ENCODE measurements at regions not wholly inside any gene's neighbourhood (a gene's known extent, or its start where the extent isn't known, plus 50 kb on each side); places are given as distances from the start of the nearest gene placed in this dataset.
"Not testable (repeated sequence)": the region's sequence is repeated elsewhere in the genome, so short reads cannot be mapped to it uniquely, and the experiment has no call there.

- H3K27me3 ChIP-seq = no peaks in the 10 kb centered on the region
- 82 to 86% (median 83%) methylated on average over 5 of the region's 5 CpGs for WGBS, 3 donors
- no peak overlapping the region for H3K27ac ChIP-seq
- no peaks in the 10 kb centered on the region for H3K36me3 ChIP-seq
- no peak overlapping the region for H3K4me3 ChIP-seq
- no peak for DNase-seq
- intact Hi-C loops (cut with DNase I) = no loop called here
- TF ChIP-seq POLR2A (IDR thresholded peaks at IDR 0.05) (no peak), CTCF (IDR thresholded peaks at IDR 0.05) (no peak)
- H3K9me3 ChIP-seq = no peaks in the 10 kb centered on the region
- H3K4me1 ChIP-seq (ENCODE audit: insufficient read depth) = no peaks in the 10 kb centered on the region
Measured at GRCh38 chr7:45311597-45311996, 154.0 kb downstream of the RAMP3 start.

GRCh38 chr7:45315512-45315911 is 157.9 kb downstream of the RAMP3 start:
- H3K27ac ChIP-seq; H3K4me1 ChIP-seq (ENCODE audit: insufficient read depth); H3K27me3 ChIP-seq; intact Hi-C loops (cut with DNase I); H3K4me3 ChIP-seq; H3K9me3 ChIP-seq; H3K36me3 ChIP-seq; DNase-seq: not testable (repeated sequence)
- 83 to 86% (median 84%) methylated on average over 7 of the region's 7 CpGs for WGBS, 3 donors

GRCh38 chr7:45324683-45325237 is 167.2 kb downstream of the RAMP3 start:
- Histone ChIP-seq H3K27me3 (no peaks in the 10 kb centered on the region), H3K9me3 (no peaks in the 10 kb centered on the region), H3K4me3 (no peak overlapping the region), H3K27ac (no peak overlapping the region), H3K36me3 (no peaks in the 10 kb centered on the region), H3K4me1 (ENCODE audit: insufficient read depth) (no peaks in the 10 kb centered on the region)
- 62 to 74% (median 69%) methylated on average over 4 of the region's 4 CpGs for WGBS, 3 donors
- TF ChIP-seq CTCF (IDR thresholded peaks at IDR 0.05) (no peak), EP300 (IDR thresholded peaks at IDR 0.05) (no peak), POLR2A (IDR thresholded peaks at IDR 0.05) (no peak)
- intact Hi-C loops (cut with DNase I) = no loop called here
- no peak for DNase-seq

GRCh38 chr7:45325378-45325777 is 167.8 kb downstream of the RAMP3 start:
- intact Hi-C loops (cut with DNase I) = no loop called here
- WGBS, 3 donors = 62 to 81% (median 79%) methylated on average over 3 of the region's 3 CpGs

More at GRCh38 chr7:45325378-45325777, 167.8 kb downstream of the RAMP3 start:
- Histone ChIP-seq H3K9me3 (no peaks in the 10 kb centered on the region), H3K36me3 (no peaks in the 10 kb centered on the region), H3K4me3 (no peak overlapping the region), H3K4me1 (ENCODE audit: insufficient read depth) (no peaks in the 10 kb centered on the region), H3K27me3 (no peaks in the 10 kb centered on the region), H3K27ac (no peak overlapping the region)
- TF ChIP-seq POLR2A (IDR thresholded peaks at IDR 0.05) (no peak), EP300 (IDR thresholded peaks at IDR 0.05) (no peak), CTCF (IDR thresholded peaks at IDR 0.05) (no peak)
- DNase-seq = no peak

Data from ovary (tissue), 7 donors.